PC-9 (cell line): ENCODE measurements at regions not wholly inside any gene's neighbourhood (a gene's known extent, or its start where the extent isn't known, plus 50 kb on each side); places are given as distances from the start of the nearest gene placed in this dataset.

ENCODE experiments used
- BruUV-seq: library from RNA; stranded (reverse); fragments of 400-500 nt; replicated peaks from 2 replicates; lab custom pipeline; 2021; lab: Mats Ljungman, UMichigan
- CTCF ChIA-PET: fragments of 300-600 bp; sonication (Branson Sonifier 250); formaldehyde crosslinking; loops from one replicate; lab custom pipeline; 2022; ENCODE audit warnings: antibody characterized with exemption; lab: Charles Lee
- POLR2A ChIA-PET: fragments of 300-600 bp; sonication (Branson Sonifier 250); formaldehyde crosslinking; loops from one replicate; lab custom pipeline; 2022; ENCODE audit warnings: antibody characterized with exemption; ENCODE audit not compliant: unreplicated experiment; lab: Charles Lee
- DNase-seq, 2 experiments: peaks; one replicate each; pipeline versions ENCODE4 v3.0.0 to v3.0.0-alpha.2; 2015 to 2022; ENCODE audit warnings: mixed read lengths in 1 of 2
- H2AFZ ChIP-seq: fragments of 200-600 bp; sonication (generic); 2 replicates; pipeline ENCODE4 v1.8.1; 2017; ENCODE audit warnings: antibody characterized with exemption
- H3F3A ChIP-seq: fragments of 200-600 bp; sonication (generic); 2 replicates; pipeline ENCODE4 v1.8.1; 2017; ENCODE audit warnings: antibody characterized with exemption, mild to moderate bottlenecking, low read depth; ENCODE audit not compliant: insufficient read depth
- H3K27ac ChIP-seq: fragments of 200-600 bp; sonication (generic); 2 replicates; pipeline ENCODE4 v1.6.1; 2016; ENCODE audit warnings: mixed run types
- H3K27me3 ChIP-seq: fragments of 200-600 bp; sonication (generic); 2 replicates; pipeline ENCODE4 v1.6.1; 2016; ENCODE audit warnings: low read depth, mixed run types; ENCODE audit not compliant: insufficient read depth
- H3K36me3 ChIP-seq: fragments of 200-600 bp; sonication (generic); 2 replicates; pipeline ENCODE4 v1.6.1; 2016; ENCODE audit warnings: low read depth, mixed run types
- H3K4me1 ChIP-seq: fragments of 200-600 bp; sonication (generic); replicated peaks from 2 replicates; pipeline ENCODE4 v1.6.1; 2016; ENCODE audit warnings: mixed run types; ENCODE audit not compliant: insufficient read depth
- H3K4me2 ChIP-seq: fragments of 200-600 bp; sonication (generic); 2 replicates; pipeline ENCODE4 v1.6.1; 2017; ENCODE audit warnings: mixed run types
- H3K4me3 ChIP-seq: fragments of 200-600 bp; sonication (generic); 2 replicates; pipeline ENCODE4 v1.6.1; 2016; ENCODE audit warnings: mixed run types
- H3K79me2 ChIP-seq: fragments of 200-600 bp; sonication (generic); 2 replicates; pipeline ENCODE4 v1.6.1; 2017; ENCODE audit warnings: low read depth, mixed run types
- H3K9me2 ChIP-seq: fragments of 200-600 bp; sonication (generic); 2 replicates; pipeline ENCODE4 v1.8.1; 2017; ENCODE audit warnings: mild to moderate bottlenecking; ENCODE audit not compliant: insufficient read depth
- H3K9me3 ChIP-seq: fragments of 200-600 bp; sonication (generic); 2 replicates; pipeline ENCODE4 v1.8.1; 2016; ENCODE audit warnings: low read depth; ENCODE audit not compliant: insufficient read depth
- H4K20me1 ChIP-seq: fragments of 200-600 bp; sonication (generic); 2 replicates; pipeline ENCODE4 v1.8.1; 2017; ENCODE audit not compliant: insufficient read depth
- CTCF ChIP-seq: fragments of 200-600 bp; sonication (generic); conservative IDR thresholded peaks from 2 replicates; pipeline ENCODE4 v1.6.1; 2017; ENCODE audit warnings: mixed run types, antibody characterized with exemption, mild to moderate bottlenecking, moderate library complexity
- EZH2 ChIP-seq: fragments of 200-600 bp; sonication (generic); IDR thresholded peaks from 2 replicates; pipeline ENCODE4 v1.8.0; 2017; ENCODE audit warnings: antibody characterized with exemption, low read depth
- intact Hi-C: fragments of 100-400 bp; cut with micrococcal nuclease; formaldehyde crosslinking; loops from one replicate; pipeline ENCODE4 v1.10.0; 2022; ENCODE audit not compliant: unreplicated experiment

GRCh38 chr4:10186228-10187214, 69.9 kb upstream of the WDR1 start:
- ChIA-PET CTCF (no interaction called here), POLR2A (no interaction called here)
- Histone ChIP-seq H3K9me3 (no peaks in the 10 kb centered on the region), H3F3A (no peaks in the 10 kb centered on the region), H3K79me2 (no peaks in the 10 kb centered on the region), H2AFZ (no peak overlapping the region), H3K4me1 (no peaks in the 10 kb centered on the region), H3K27ac (no peak overlapping the region), H3K4me3 (no peak overlapping the region), H3K9me2 (no peaks in the 10 kb centered on the region), H3K27me3 (no peaks in the 10 kb centered on the region), H4K20me1 (no peaks in the 10 kb centered on the region), H3K4me2 (no peak overlapping the region), H3K36me3 (no peaks in the 10 kb centered on the region)
- intact Hi-C loops = no loop called here
- DNase-seq = no peak
- no TSS peak for BruUV-seq
- TF ChIP-seq CTCF (no peak), EZH2 (no peak)

GRCh38 chr4:10185518-10186227, 69.1 kb upstream of the WDR1 start:
- ChIA-PET POLR2A (no interaction called here), CTCF (no interaction called here)
- Histone ChIP-seq H2AFZ (no peak overlapping the region), H3K27me3 (no peaks in the 10 kb centered on the region), H3F3A (no peaks in the 10 kb centered on the region), H3K4me3 (no peak overlapping the region), H4K20me1 (no peaks in the 10 kb centered on the region), H3K79me2 (no peaks in the 10 kb centered on the region), H3K4me2 (no peak overlapping the region), H3K27ac (no peak overlapping the region), H3K4me1 (no peaks in the 10 kb centered on the region), H3K9me3 (no peaks in the 10 kb centered on the region), H3K9me2 (no peaks in the 10 kb centered on the region), H3K36me3 (no peaks in the 10 kb centered on the region)
- BruUV-seq = no TSS peak
- intact Hi-C loops = no loop called here
- TF ChIP-seq CTCF (no peak), EZH2 (no peak)
- DNase-seq = no peak

GRCh38 chr4:10184501-10184938, 67.9 kb upstream of the WDR1 start:
- no TSS peak for BruUV-seq
- Histone ChIP-seq H3K9me2 (no peaks in the 10 kb centered on the region), H3K9me3 (no peaks in the 10 kb centered on the region), H4K20me1 (no peaks in the 10 kb centered on the region), H3K27me3 (no peaks in the 10 kb centered on the region), H3K36me3 (no peaks in the 10 kb centered on the region), H2AFZ (no peak overlapping the region), H3F3A (no peaks in the 10 kb centered on the region), H3K27ac (no peak overlapping the region), H3K4me2 (no peak overlapping the region), H3K4me3 (no peak overlapping the region), H3K4me1 (no peaks in the 10 kb centered on the region), H3K79me2 (no peaks in the 10 kb centered on the region)
- TF ChIP-seq CTCF (no peak), EZH2 (no peak)
- ChIA-PET CTCF (no interaction called here), POLR2A (no interaction called here)
- DNase-seq = no peak
- intact Hi-C loops = no loop called here
